SK-N-SH (cell line): ENCODE measurements at regions not wholly inside any gene's neighbourhood (a gene's known extent, or its start where the extent isn't known, plus 50 kb on each side); places are given as distances from the start of the nearest gene placed in this dataset.

Experiments used
- CTCF ChIP-seq: fragments of 200-600 bp; sonication (generic); IDR thresholded peaks from 2 replicates; pipeline ENCODE4 v1.6.1; 2017; ENCODE audit warnings: antibody characterized with exemption, mild to moderate bottlenecking, moderate library complexity
- MXI1 ChIP-seq: IDR thresholded peaks from 2 replicates; pipeline ENCODE4 v1.6.1; 2012; ENCODE audit warnings: mild to moderate bottlenecking, low read depth, low read length, improper control_type of control experiment
- PBX3 ChIP-seq: IDR thresholded peaks from 2 replicates; pipeline ENCODE4; 2012

- TF ChIP-seq PBX3: no peak
- no peak for TF ChIP-seq CTCF
- TF ChIP-seq MXI1: no peak
Measured at GRCh38 chr4:24260923-24261564, 323.3 kb downstream of the DHX15 start.
